HuH-7 (cell line): ENCODE measurements at regions not wholly inside any gene's neighbourhood (a gene's known extent, or its start where the extent isn't known, plus 50 kb on each side); places are given as distances from the start of the nearest gene placed in this dataset.
A peak's percentile ranks its signal among the peaks of the same experiment; 100 is the strongest.
"Not testable (repeated sequence)": the region's sequence is repeated elsewhere in the genome, so short reads cannot be mapped to it uniquely, and the experiment has no call there.

Experiments used
- DNase-seq: peaks from one replicate; pipeline ENCODE4 v3.0.0; 2011; ENCODE audit warnings: low spot score

- DNase-seq = no peak
Measured at GRCh38 chr20:55684578-55684977, 320.7 kb downstream of the CBLN4 start.

GRCh38 chr20:55678970-55679667 lies 326.2 kb downstream of the CBLN4 start:
- DNase-seq = no peak

GRCh38 chr20:55678126-55678525 lies 327.2 kb downstream of the CBLN4 start:
- DNase-seq = peak; percentile 2

GRCh38 chr20:55677011-55677410 lies 328.3 kb downstream of the CBLN4 start:
- no peak for DNase-seq

GRCh38 chr20:55676097-55676496 lies 329.2 kb downstream of the CBLN4 start:
- DNase-seq = no peak

GRCh38 chr20:55668631-55669030 lies 336.7 kb downstream of the CBLN4 start:
- no peak for DNase-seq

GRCh38 chr20:55667955-55668354 lies 337.4 kb downstream of the CBLN4 start:
- no peak for DNase-seq

GRCh38 chr20:55667024-55667423 lies 338.3 kb downstream of the CBLN4 start:
- DNase-seq = no peak

- no peak for DNase-seq
Measured at GRCh38 chr20:55656231-55656775, 349.0 kb downstream of the CBLN4 start.

GRCh38 chr20:55650657-55651360 lies 354.5 kb downstream of the CBLN4 start:
- no peak for DNase-seq

- no peak for DNase-seq
Measured at GRCh38 chr20:55649254-55649653, 356.1 kb downstream of the CBLN4 start.

- DNase-seq = no peak
Measured at GRCh38 chr20:55646851-55647250, 358.5 kb downstream of the CBLN4 start.

GRCh38 chr20:55641497-55641896 lies 363.8 kb downstream of the CBLN4 start:
- DNase-seq = no peak

- no peak for DNase-seq
Measured at GRCh38 chr20:55635870-55636269, 369.4 kb downstream of the CBLN4 start.

- DNase-seq = no peak
Measured at GRCh38 chr20:55632592-55632991, 372.7 kb downstream of the CBLN4 start.

- not testable (repeated sequence) for DNase-seq
Measured at GRCh38 chr20:55629143-55629542, 376.2 kb downstream of the CBLN4 start.

GRCh38 chr20:55626716-55627115 lies 378.6 kb downstream of the CBLN4 start:
- no peak for DNase-seq

GRCh38 chr20:55616367-55616766 lies 389.0 kb downstream of the CBLN4 start:
- DNase-seq = no peak

GRCh38 chr20:55615818-55616217 lies 389.5 kb downstream of the CBLN4 start:
- no peak for DNase-seq

GRCh38 chr20:55614220-55614757 lies 391.0 kb downstream of the CBLN4 start:
- DNase-seq = no peak

GRCh38 chr20:55610756-55611155 lies 394.6 kb downstream of the CBLN4 start:
- no peak for DNase-seq

GRCh38 chr20:55605594-55605993 lies 399.7 kb downstream of the CBLN4 start:
- no peak for DNase-seq

GRCh38 chr20:55597526-55597925 lies 407.8 kb downstream of the CBLN4 start:
- DNase-seq = no peak
